ENCODE measurements at regions not wholly inside any gene's neighbourhood (a gene's known extent, or its start where the extent isn't known, plus 50 kb on each side); places are given as distances from the start of the nearest gene placed in this dataset.

GRCh38 chrX:8232406-8232805, 61.3 kb upstream of the VCX2 start:
- DNase-seq: no peak
- no peaks in the 10 kb centered on the region for H3K36me3 Mint-ChIP-seq (ENCODE audit: low read depth)
- no peaks in the 10 kb centered on the region for H3K27me3 Mint-ChIP-seq
- H3K4me3 Mint-ChIP-seq: no peak overlapping the region
- no peak for ATAC-seq
- H3K4me1 Mint-ChIP-seq: no peaks in the 10 kb centered on the region
- no peaks in the 10 kb centered on the region for H3K9me3 Mint-ChIP-seq
- no peak overlapping the region for H3K27ac Mint-ChIP-seq

- H3K4me1 Mint-ChIP-seq: no peaks in the 10 kb centered on the region
- no peaks in the 10 kb centered on the region for H3K36me3 Mint-ChIP-seq (ENCODE audit: low read depth)
- DNase-seq (no peak), ATAC-seq (no peak)
- H3K27me3 Mint-ChIP-seq: no peaks in the 10 kb centered on the region
- no peaks in the 10 kb centered on the region for H3K9me3 Mint-ChIP-seq
- H3K4me3 Mint-ChIP-seq: no peak overlapping the region
- no peak overlapping the region for H3K27ac Mint-ChIP-seq
Measured at GRCh38 chrX:8233091-8233490, 62.0 kb upstream of the VCX2 start.

- Mint-ChIP-seq H3K4me1 (no peaks in the 10 kb centered on the region), H3K27ac (no peak overlapping the region), H3K27me3 (no peaks in the 10 kb centered on the region), H3K4me3 (no peak overlapping the region), H3K9me3 (no peaks in the 10 kb centered on the region), H3K36me3 (ENCODE audit: low read depth) (no peaks in the 10 kb centered on the region)
- ATAC-seq (no peak), DNase-seq (no peak)
Measured at GRCh38 chrX:8235026-8235425, 64.0 kb upstream of the VCX2 start.

- DNase-seq (no peak), ATAC-seq (no peak)
- Mint-ChIP-seq H3K36me3 (ENCODE audit: low read depth) (no peaks in the 10 kb centered on the region), H3K4me3 (no peak overlapping the region), H3K9me3 (no peaks in the 10 kb centered on the region), H3K27ac (no peak overlapping the region), H3K27me3 (no peaks in the 10 kb centered on the region), H3K4me1 (no peaks in the 10 kb centered on the region)
Measured at GRCh38 chrX:8237718-8238117, 66.7 kb upstream of the VCX2 start.

GRCh38 chrX:8242431-8243020, 71.5 kb upstream of the VCX2 start:
- ATAC-seq: no peak
- Mint-ChIP-seq H3K36me3 (ENCODE audit: low read depth) (no peaks in the 10 kb centered on the region), H3K4me1 (no peaks in the 10 kb centered on the region), H3K27ac (no peak overlapping the region), H3K4me3 (no peak overlapping the region), H3K9me3 (no peaks in the 10 kb centered on the region), H3K27me3 (no peaks in the 10 kb centered on the region)
- DNase-seq: no peak

GRCh38 chrX:8244301-8244700, 73.2 kb upstream of the VCX2 start:
- Mint-ChIP-seq H3K4me3 (no peak overlapping the region), H3K27ac (no peak overlapping the region), H3K27me3 (no peaks in the 10 kb centered on the region), H3K36me3 (ENCODE audit: low read depth) (no peaks in the 10 kb centered on the region), H3K4me1 (no peaks in the 10 kb centered on the region), H3K9me3 (no peaks in the 10 kb centered on the region)
- no peak for ATAC-seq
- no peak for DNase-seq

- no peak for ATAC-seq
- Mint-ChIP-seq H3K36me3 (ENCODE audit: low read depth) (no peaks in the 10 kb centered on the region), H3K27me3 (no peaks in the 10 kb centered on the region), H3K27ac (no peak overlapping the region), H3K4me3 (no peak overlapping the region), H3K9me3 (no peaks in the 10 kb centered on the region), H3K4me1 (no peaks in the 10 kb centered on the region)
- DNase-seq: no peak
Measured at GRCh38 chrX:8245411-8245810, 74.3 kb upstream of the VCX2 start.

GRCh38 chrX:8253096-8253495, 82.0 kb upstream of the VCX2 start:
- DNase-seq (no peak), ATAC-seq (no peak)
- no peaks in the 10 kb centered on the region for H3K27me3 Mint-ChIP-seq
- H3K4me1 Mint-ChIP-seq: no peaks in the 10 kb centered on the region
- H3K27ac Mint-ChIP-seq: no peak overlapping the region
- no peak overlapping the region for H3K4me3 Mint-ChIP-seq
- peaks cover 5% of the 10 kb centered on the region for H3K9me3 Mint-ChIP-seq
- H3K36me3 Mint-ChIP-seq (ENCODE audit: low read depth): no peaks in the 10 kb centered on the region

GRCh38 chrX:8254401-8254800, 83.3 kb upstream of the VCX2 start:
- Mint-ChIP-seq H3K9me3 (peaks cover 5% of the 10 kb centered on the region), H3K36me3 (ENCODE audit: low read depth) (no peaks in the 10 kb centered on the region), H3K4me1 (no peaks in the 10 kb centered on the region), H3K27me3 (no peaks in the 10 kb centered on the region), H3K4me3 (no peak overlapping the region), H3K27ac (no peak overlapping the region)
- no peak for DNase-seq
- ATAC-seq: no peak

- ATAC-seq (no peak), DNase-seq (no peak)
- Mint-ChIP-seq H3K27ac (no peak overlapping the region), H3K4me3 (no peak overlapping the region), H3K9me3 (peaks cover 19% of the 10 kb centered on the region), H3K36me3 (ENCODE audit: low read depth) (no peaks in the 10 kb centered on the region), H3K27me3 (no peaks in the 10 kb centered on the region), H3K4me1 (no peaks in the 10 kb centered on the region)
Measured at GRCh38 chrX:8272821-8273220, 101.8 kb upstream of the VCX2 start.

GRCh38 chrX:8273451-8273895, 102.4 kb upstream of the VCX2 start:
- DNase-seq: no peak
- Mint-ChIP-seq H3K36me3 (ENCODE audit: low read depth) (no peaks in the 10 kb centered on the region), H3K27ac (no peak overlapping the region), H3K9me3 (peaks cover 13% of the 10 kb centered on the region), H3K4me3 (no peak overlapping the region), H3K4me1 (no peaks in the 10 kb centered on the region), H3K27me3 (no peaks in the 10 kb centered on the region)
- no peak for ATAC-seq

- Mint-ChIP-seq H3K4me1 (no peaks in the 10 kb centered on the region), H3K4me3 (no peak overlapping the region), H3K27ac (no peak overlapping the region), H3K27me3 (no peaks in the 10 kb centered on the region), H3K36me3 (ENCODE audit: low read depth) (no peaks in the 10 kb centered on the region), H3K9me3 (peaks cover 13% of the 10 kb centered on the region)
- ATAC-seq (no peak), DNase-seq (no peak)
Measured at GRCh38 chrX:8274170-8274569, 103.1 kb upstream of the VCX2 start.

- Mint-ChIP-seq H3K9me3 (peaks cover 9% of the 10 kb centered on the region), H3K27ac (no peak overlapping the region), H3K36me3 (ENCODE audit: low read depth) (no peaks in the 10 kb centered on the region), H3K4me1 (no peaks in the 10 kb centered on the region), H3K4me3 (no peak overlapping the region), H3K27me3 (no peaks in the 10 kb centered on the region)
- DNase-seq: no peak
- no peak for ATAC-seq
Measured at GRCh38 chrX:8278557-8278956, 107.5 kb upstream of the VCX2 start.

GRCh38 chrX:8279323-8279722, 108.3 kb upstream of the VCX2 start:
- Mint-ChIP-seq H3K4me1 (no peaks in the 10 kb centered on the region), H3K27ac (no peak overlapping the region), H3K4me3 (no peak overlapping the region), H3K36me3 (ENCODE audit: low read depth) (no peaks in the 10 kb centered on the region), H3K9me3 (peaks cover 9% of the 10 kb centered on the region), H3K27me3 (no peaks in the 10 kb centered on the region)
- DNase-seq (no peak), ATAC-seq (no peak)

- Mint-ChIP-seq H3K36me3 (ENCODE audit: low read depth) (no peaks in the 10 kb centered on the region), H3K4me1 (no peaks in the 10 kb centered on the region), H3K27me3 (no peaks in the 10 kb centered on the region), H3K9me3 (no peaks in the 10 kb centered on the region), H3K27ac (no peak overlapping the region), H3K4me3 (no peak overlapping the region)
- DNase-seq (no peak), ATAC-seq (no peak)
Measured at GRCh38 chrX:8284131-8284530, 113.1 kb upstream of the VCX2 start.

- Mint-ChIP-seq H3K27me3 (no peaks in the 10 kb centered on the region), H3K27ac (no peak overlapping the region), H3K4me3 (no peak overlapping the region), H3K36me3 (ENCODE audit: low read depth) (no peaks in the 10 kb centered on the region), H3K9me3 (peaks cover 2% of the 10 kb centered on the region), H3K4me1 (no peaks in the 10 kb centered on the region)
- ATAC-seq: no peak
- DNase-seq: no peak
Measured at GRCh38 chrX:8288590-8288989, 117.5 kb upstream of the VCX2 start.

Measured in activated naive CD8-positive, alpha-beta T cell treated with anti-CD3 and anti-CD28 coated beads, Interleukin-2, amount 50 U/mL, for 24 hours (primary cell).